ENCODE measurements at regions not wholly inside any gene's neighbourhood (a gene's known extent, or its start where the extent isn't known, plus 50 kb on each side); places are given as distances from the start of the nearest gene placed in this dataset. TPM values are rescaled to one million over a fixed set of nuclear protein-coding genes. Genes with fewer than 3 reads are reported as not detected.
A peak's percentile ranks its signal among the peaks of the same experiment; 100 is the strongest.

DNA sequence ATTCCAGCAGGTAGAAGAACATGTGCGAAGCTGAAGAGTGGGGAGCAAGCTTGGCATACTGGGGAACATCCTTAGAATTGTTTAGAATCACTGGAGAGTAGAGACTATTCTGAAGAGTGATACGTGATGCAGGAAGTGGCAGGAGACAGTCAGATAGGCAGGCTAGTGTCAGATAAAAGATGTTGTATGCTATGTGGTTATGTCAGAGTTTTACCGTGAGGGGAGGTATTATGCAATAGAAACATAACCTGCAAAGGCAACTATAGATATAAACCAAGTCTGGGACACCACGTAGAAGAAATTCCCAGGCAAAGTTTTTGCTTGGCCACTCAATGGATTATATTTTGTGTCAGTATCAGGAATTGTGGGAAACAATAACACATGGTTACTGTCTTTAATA lies 62.0 kb upstream of the ZSWIM2 start:
- H3K27ac ChIP-seq, result no peak overlapping the region
- H3K4me1 ChIP-seq, result no peaks in the 10 kb centered on the region
- no peaks in the 10 kb centered on the region for H3K36me3 ChIP-seq
- H3K27me3 ChIP-seq, result no peaks in the 10 kb centered on the region
- H3K9me3 ChIP-seq, result no peaks in the 10 kb centered on the region
- intact Hi-C loops (cut with DNase I; ENCODE audit: low total_unique reads), result no loop called here
- no peak for DNase-seq
- no peak overlapping the region for H3K4me3 ChIP-seq
- no peak for TF ChIP-seq CTCF (IDR thresholded peaks at IDR 0.05)
- no peak for TF ChIP-seq POLR2A (IDR thresholded peaks at IDR 0.05)

DNA sequence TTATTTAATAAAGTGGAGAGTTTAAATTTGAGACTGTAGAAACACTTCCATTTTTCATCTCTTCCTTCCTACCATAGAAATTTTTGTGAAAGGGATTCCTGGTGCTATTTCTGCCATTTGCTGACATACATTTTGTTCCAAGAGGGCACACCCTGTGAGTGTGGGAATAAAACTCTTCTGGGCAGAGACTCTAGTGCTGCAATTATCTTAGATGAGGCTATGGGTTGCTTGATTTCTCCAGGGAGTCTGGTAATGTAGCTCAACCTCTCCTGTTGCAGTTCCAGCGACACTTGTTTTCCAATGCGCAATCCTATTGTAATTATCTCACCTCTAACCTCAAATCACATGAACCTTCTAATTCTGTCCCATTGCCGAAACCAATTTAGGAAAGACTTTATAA lies 60.1 kb upstream of the ZSWIM2 start:
- Histone ChIP-seq H3K36me3 (no peaks in the 10 kb centered on the region), H3K9me3 (no peaks in the 10 kb centered on the region), H3K4me1 (no peaks in the 10 kb centered on the region), H3K27me3 (no peaks in the 10 kb centered on the region), H3K4me3 (no peak overlapping the region), H3K27ac (peak overlapping the region in 1 of 2 donors; percentile 37)
- TF ChIP-seq CTCF (IDR thresholded peaks at IDR 0.05) (no peak), POLR2A (IDR thresholded peaks at IDR 0.05) (no peak)
- no peak for DNase-seq
- intact Hi-C loops (cut with DNase I; ENCODE audit: low total_unique reads), result no loop called here

DNA sequence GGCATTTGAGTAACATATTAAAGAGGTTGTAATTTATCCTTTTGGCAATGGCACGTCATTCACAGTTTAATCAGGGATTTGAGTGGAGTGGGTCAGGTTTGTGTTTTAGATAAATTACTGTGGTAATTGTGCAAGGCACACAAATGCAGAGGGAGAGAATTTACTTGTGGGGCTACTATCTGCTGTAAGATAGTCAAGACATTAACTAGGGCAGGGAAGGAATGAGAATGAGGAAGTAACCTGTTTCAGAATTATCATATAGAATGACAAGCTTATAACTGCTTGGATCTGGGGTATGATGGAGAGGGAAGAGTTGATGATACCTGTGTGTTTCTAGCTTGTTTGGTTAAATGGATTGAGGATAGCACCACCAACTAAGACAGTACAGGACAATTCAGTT lies 58.9 kb upstream of the ZSWIM2 start:
- intact Hi-C loops (cut with DNase I; ENCODE audit: low total_unique reads), result no loop called here
- Histone ChIP-seq H3K4me1 (no peaks in the 10 kb centered on the region), H3K36me3 (no peaks in the 10 kb centered on the region), H3K4me3 (no peak overlapping the region), H3K27me3 (no peaks in the 10 kb centered on the region), H3K27ac (no peak overlapping the region), H3K9me3 (no peaks in the 10 kb centered on the region)
- no peak for DNase-seq
- TF ChIP-seq CTCF (IDR thresholded peaks at IDR 0.05) (no peak), POLR2A (IDR thresholded peaks at IDR 0.05) (no peak)

DNA sequence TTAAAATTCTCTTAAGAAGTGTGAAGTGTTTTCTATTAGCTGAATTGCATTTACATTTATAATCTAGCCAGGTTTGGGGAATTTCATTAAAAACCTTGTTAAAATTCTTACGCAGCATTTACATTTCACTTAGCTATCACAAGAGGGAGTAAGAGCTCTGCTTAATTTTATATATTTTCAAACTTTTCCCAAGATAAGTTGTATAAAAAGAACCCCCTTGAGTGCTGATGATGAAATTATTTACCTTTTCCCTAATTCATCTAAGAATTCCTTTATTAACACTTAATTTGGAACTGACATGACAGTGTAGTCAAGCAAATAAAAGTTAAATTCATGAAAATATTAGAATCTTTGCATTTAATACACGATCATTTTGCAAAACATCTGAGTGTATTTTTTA lies 54.2 kb upstream of the ZSWIM2 start:
- TF ChIP-seq CTCF (IDR thresholded peaks at IDR 0.05) (peak in 3 of 4 experiments; percentile 20 to 35 (median 22)), POLR2A (IDR thresholded peaks at IDR 0.05) (no peak)
- Histone ChIP-seq H3K36me3 (no peaks in the 10 kb centered on the region), H3K27ac (no peak overlapping the region), H3K4me3 (no peak overlapping the region), H3K4me1 (no peaks in the 10 kb centered on the region), H3K9me3 (no peaks in the 10 kb centered on the region), H3K27me3 (no peaks in the 10 kb centered on the region)
- intact Hi-C loops (cut with DNase I; ENCODE audit: low total_unique reads), result no loop called here
- no peak for DNase-seq

Small RNA genes in the stretch of these regions (small RNA-seq; reads per million reads assigned to genes)
- gene RN7SKP42 (not detected), gene RNU6-989P (not detected)

Measured in uterus (tissue), 3 donors.